ENCODE measurements at regions not wholly inside any gene's neighbourhood (a gene's known extent, or its start where the extent isn't known, plus 50 kb on each side); places are given as distances from the start of the nearest gene placed in this dataset.

GRCh38 chr14:22476887-22477286, 112.1 kb downstream of the DAD1 start:
- DNase-seq: no peak

GRCh38 chr14:22476005-22476751, 112.8 kb downstream of the DAD1 start:
- DNase-seq: no peak

GRCh38 chr14:22475381-22475780, 113.6 kb downstream of the DAD1 start:
- no peak for DNase-seq

- DNase-seq: no peak
Measured at GRCh38 chr14:22474730-22475351, 114.2 kb downstream of the DAD1 start.

GRCh38 chr14:22472935-22473854, 115.8 kb downstream of the DAD1 start:
- DNase-seq: no peak

- DNase-seq: no peak
Measured at GRCh38 chr14:22472466-22472865, 116.6 kb downstream of the DAD1 start.

GRCh38 chr14:22471545-22472121, 117.4 kb downstream of the DAD1 start:
- no peak for DNase-seq

GRCh38 chr14:22469538-22470303, 119.3 kb downstream of the DAD1 start:
- DNase-seq: no peak

GRCh38 chr14:22468830-22469229, 120.2 kb downstream of the DAD1 start:
- DNase-seq: no peak

GRCh38 chr14:22466491-22466890, 122.5 kb downstream of the DAD1 start:
- no peak for DNase-seq

GRCh38 chr14:22465201-22465840, 123.7 kb downstream of the DAD1 start:
- no peak for DNase-seq

GRCh38 chr14:22464422-22465142, 124.4 kb downstream of the DAD1 start:
- no peak for DNase-seq

- DNase-seq: no peak
Measured at GRCh38 chr14:22463763-22464173, 125.3 kb downstream of the DAD1 start.

- no peak for DNase-seq
Measured at GRCh38 chr14:22462923-22463322, 126.1 kb downstream of the DAD1 start.

- DNase-seq: no peak
Measured at GRCh38 chr14:22460461-22461195, 128.4 kb downstream of the DAD1 start.

GRCh38 chr14:22458737-22459136, 130.3 kb downstream of the DAD1 start:
- no peak for DNase-seq

GRCh38 chr14:22456998-22457594, 131.9 kb downstream of the DAD1 start:
- no peak for DNase-seq

GRCh38 chr14:22456421-22456820, 132.6 kb downstream of the DAD1 start:
- no peak for DNase-seq

- no peak for DNase-seq
Measured at GRCh38 chr14:22452330-22452729, 136.7 kb downstream of the DAD1 start.

GRCh38 chr14:22450266-22450665, 138.8 kb downstream of the DAD1 start:
- no peak for DNase-seq

Data from CD4-positive, alpha-beta T cell treated with Interleukin-10 for 1 hour (primary cell).